NCI-H2081 treated with DMSO at 0.1 percent for 48 hours (cell line): ENCODE measurements at regions not wholly inside any gene's neighbourhood (a gene's known extent, or its start where the extent isn't known, plus 50 kb on each side); places are given as distances from the start of the nearest gene placed in this dataset.
A peak's percentile ranks its signal among the peaks of the same experiment; 100 is the strongest.
"Not testable (repeated sequence)": the region's sequence is repeated elsewhere in the genome, so short reads cannot be mapped to it uniquely, and the experiment has no call there.

Experiments
- DNase-seq: peaks from one replicate; lab custom pipeline; 2025; lab: John Stamatoyannopoulos, UW

GRCh38 chr13:82176751-82177150, 1705.5 kb downstream of the SLITRK1 start:
- no peak for DNase-seq

GRCh38 chr13:82165396-82166174, 1716.7 kb downstream of the SLITRK1 start:
- DNase-seq: no peak

DNA sequence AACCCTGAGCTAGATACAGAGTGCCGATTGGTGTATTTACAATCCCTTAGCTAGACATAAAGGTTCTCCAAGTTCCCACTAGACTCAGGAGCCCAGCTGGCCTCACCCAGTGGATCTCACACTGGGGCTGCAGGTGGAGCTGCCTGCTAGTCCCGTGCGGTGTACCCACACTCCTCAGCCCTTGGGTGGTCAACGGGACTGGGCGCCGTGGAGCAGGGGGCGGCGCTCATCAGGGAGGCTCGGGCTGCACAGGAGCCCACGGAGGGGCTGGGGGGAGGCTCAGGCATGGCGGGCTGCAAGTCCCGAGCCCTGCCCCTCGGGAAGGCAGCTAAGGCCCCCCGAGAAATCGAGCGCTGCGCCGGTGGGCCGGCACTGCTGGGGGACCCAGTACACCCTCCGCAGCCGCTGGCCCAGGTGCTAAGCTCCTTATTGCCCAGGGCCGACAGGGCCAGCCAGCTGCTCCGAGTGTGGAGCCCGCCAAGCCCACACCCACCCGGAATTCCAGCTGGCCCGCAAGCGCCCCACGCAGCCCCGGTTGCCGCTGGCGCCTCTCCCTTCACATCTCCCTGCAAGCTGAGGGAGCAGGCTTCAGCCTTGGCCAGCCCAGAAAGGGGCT, 1717.4 kb downstream of the SLITRK1 start:
- DNase-seq: not testable (repeated sequence)

DNA sequence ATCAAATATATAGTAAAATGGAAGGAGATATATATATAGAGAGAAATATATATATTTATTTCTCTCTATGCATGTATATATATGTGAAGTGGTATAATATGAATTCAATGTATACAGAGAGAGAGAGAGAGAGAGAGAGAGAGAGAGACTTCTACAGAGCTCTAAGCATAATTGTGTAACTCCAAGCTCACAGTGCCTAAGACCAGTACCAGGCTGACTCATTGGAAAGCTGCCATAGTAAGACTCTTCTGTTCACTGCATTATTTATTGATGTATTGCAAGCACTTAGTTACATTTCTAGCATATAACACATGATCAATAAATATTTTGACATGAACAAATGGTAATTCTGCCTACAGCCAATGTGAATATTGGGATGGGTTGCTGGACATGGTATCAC, 1734.7 kb downstream of the SLITRK1 start:
- DNase-seq: no peak

DNA sequence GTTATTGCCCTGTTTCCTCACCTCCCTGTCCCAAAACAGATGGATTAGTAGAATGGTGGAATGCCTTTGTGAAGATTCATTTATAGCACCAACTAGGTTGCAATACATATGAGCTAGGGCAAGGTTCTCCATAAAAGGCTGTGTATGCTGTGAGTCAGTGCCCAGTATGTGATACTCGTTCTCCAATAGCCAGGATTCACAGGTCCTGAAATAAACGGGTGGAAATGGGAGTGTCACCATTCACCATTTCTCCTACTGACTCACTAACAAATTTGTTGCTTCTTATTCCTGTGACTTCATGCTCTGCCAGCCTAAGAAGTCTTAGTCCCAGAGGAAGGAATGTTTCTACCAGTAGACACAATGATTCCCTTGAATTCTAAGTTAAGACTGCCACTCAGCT, 1745.4 kb downstream of the SLITRK1 start:
- no peak for DNase-seq

GRCh38 chr13:82129281-82129680, 1753.0 kb downstream of the SLITRK1 start:
- no peak for DNase-seq

DNA sequence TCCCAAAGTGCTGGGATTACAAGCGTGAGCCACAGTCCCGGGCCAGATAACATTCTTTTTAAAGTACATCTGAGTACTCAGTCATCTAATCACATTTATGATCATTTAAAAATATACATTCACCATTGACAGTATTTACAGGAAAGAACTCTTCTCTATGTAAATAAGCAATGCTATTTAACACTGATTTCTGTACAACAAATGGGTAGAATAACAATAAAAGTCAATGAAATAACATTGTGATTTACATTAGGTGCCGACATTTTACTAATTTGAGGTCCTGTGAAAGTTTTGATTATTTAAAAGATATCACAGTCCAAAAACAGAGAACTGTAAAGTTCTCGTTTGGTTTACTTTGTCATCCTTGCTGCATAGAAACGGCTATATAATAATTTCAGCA, 1763.7 kb downstream of the SLITRK1 start:
- no peak for DNase-seq

GRCh38 chr13:82116422-82116989, 1765.8 kb downstream of the SLITRK1 start:
- DNase-seq: peak; percentile 31

GRCh38 chr13:82115391-82115790, 1766.9 kb downstream of the SLITRK1 start:
- DNase-seq: no peak

GRCh38 chr13:82096256-82096655, 1755.3 kb upstream of the SPRY2 start:
- no peak for DNase-seq

DNA sequence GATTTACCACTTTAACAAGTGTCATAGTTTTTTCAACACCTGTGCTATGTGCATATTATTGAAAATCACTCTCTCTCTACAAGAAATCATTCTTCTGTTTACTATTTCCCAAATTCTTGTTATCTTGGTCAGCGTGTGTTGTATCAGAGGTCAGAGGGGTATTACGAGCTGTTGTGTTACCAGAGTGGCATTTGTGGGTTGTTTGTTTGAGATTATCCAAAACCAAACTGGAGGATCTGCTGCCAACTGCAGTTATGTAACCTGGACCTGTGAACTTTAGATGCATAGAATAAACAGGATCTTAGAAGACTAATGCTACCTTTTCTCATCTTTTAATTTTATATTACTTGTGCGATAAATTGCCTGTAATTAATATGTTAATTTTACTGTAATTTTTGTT, 1751.4 kb upstream of the SPRY2 start:
- DNase-seq: no peak

- no peak for DNase-seq
Measured at GRCh38 chr13:82088781-82089180, 1747.9 kb upstream of the SPRY2 start.

- DNase-seq: peak; percentile 80
Measured at GRCh38 chr13:82076496-82076895, 1735.6 kb upstream of the SPRY2 start.

- no peak for DNase-seq
Measured at GRCh38 chr13:82070416-82070815, 1729.5 kb upstream of the SPRY2 start.

DNA sequence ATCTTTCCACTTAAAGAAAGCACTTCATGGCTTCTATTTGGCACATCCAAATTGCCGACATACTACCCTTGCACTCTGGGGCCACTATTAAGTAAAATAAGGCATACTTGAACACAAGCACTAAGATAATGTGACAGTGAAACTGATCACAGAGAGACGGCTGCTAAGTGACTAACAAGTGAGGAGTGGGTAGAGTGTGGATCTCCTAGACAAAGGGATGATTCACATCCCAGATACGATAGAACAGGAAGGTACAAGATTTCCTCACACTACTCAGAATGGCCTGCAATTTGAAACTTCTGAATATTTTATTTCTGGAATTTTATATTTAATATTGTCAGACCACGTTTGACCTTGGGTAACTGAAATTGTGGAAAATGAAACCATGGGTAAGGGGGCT, 1721.8 kb upstream of the SPRY2 start:
- no peak for DNase-seq

DNA sequence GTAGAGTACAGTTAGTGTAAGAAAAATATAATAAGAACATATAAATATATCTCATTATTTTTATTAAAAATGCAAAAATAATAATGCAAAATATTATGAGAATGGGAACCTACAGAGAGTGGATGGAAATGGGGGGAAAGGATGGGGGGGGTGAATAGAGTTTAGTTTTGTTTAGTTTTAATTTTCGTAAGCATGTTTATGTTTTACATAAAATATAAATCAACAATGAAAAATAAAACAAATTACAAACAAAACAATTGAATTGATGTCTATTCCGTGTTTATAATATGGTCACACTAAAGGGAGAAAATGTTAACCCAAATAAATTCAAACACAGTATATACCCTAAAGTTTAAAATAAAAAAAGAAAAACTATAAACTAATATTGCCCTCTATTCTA, 1717.4 kb upstream of the SPRY2 start:
- no peak for DNase-seq

GRCh38 chr13:82045316-82045715, 1704.4 kb upstream of the SPRY2 start:
- DNase-seq: not testable (repeated sequence)

DNA sequence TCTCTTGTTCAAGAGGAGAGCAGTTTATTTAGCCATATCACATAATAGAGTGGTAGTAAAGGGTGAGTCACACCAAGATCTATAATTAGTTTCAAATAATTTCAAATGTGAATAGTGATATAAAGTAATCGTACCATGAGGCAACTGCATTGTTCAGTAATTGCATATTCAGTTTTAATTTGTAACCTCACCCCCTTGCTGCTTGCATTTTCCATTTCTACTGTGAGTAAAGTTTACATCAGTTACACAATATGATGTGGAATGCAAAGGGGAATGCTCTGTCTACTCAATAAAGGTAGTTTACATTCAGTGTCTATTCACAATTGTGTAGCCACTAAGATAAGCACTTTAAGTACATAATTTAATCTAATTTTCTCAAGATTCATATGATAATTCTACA, 1695.7 kb upstream of the SPRY2 start:
- DNase-seq: no peak

DNA sequence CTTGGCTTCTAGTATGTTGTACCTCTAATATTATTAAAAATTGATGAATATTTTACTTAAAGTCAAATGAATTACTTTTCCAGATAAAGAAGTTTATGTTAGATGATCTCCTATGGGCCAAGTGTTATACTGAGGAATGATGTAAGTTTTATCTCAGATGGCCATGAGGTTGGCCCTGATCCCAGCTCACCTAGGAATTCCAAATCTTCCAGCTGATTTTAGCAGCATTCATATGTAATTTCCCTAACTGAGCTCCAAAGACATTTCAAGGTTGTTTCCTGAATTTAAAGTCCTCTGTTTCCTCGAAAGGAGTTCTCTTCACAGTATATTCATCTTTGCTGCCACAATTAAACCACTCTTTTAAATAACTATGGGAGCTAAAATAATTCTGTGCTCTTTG, 1670.4 kb upstream of the SPRY2 start:
- no peak for DNase-seq

- no peak for DNase-seq
Measured at GRCh38 chr13:82010780-82011179, 1669.9 kb upstream of the SPRY2 start.

DNA sequence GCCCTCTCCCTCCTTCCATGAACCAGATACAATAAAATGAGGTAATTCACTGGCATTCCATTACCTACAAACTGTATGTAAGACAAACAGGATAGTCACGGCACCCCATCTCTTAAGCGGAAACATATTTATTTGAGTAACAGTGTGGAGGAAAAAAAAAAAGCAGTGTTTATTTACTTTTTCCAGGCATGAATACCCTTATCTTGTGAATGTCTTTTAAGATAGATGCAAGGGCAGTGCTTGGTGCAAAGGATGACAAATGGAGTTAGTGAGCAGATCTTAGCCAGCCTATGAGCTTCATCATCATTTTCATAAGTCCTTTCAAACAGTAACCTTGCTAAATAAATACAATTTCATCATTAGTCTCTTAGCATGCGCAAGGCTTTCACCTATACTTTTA, 1661.8 kb upstream of the SPRY2 start:
- no peak for DNase-seq

DNA sequence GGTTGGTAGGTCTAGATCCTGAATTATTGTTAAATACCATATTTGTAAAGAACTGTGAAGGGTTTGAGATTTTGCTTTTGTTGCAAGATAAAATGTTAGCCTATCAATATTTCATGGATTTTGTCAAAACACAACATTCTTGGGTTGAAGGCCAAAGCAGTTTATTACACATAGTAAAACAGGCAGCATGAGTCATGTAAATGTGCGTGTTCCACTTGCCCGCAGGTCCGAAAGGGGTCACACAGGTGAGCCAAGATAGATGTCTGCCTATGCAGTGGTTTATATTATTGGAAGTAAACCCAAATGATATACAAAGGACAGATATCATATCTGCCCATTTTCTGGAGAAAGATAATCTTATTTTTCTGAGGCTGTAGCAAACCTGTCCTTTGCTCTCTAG, 1654.4 kb upstream of the SPRY2 start:
- no peak for DNase-seq

- no peak for DNase-seq
Measured at GRCh38 chr13:81990652-81991051, 1649.7 kb upstream of the SPRY2 start.

GRCh38 chr13:81988567-81988966, 1647.6 kb upstream of the SPRY2 start:
- DNase-seq: no peak
